GM19023 (cell line): ENCODE measurements at regions not wholly inside any gene's neighbourhood (a gene's known extent, or its start where the extent isn't known, plus 50 kb on each side); places are given as distances from the start of the nearest gene placed in this dataset.
A peak's percentile ranks its signal among the peaks of the same experiment; 100 is the strongest.

Experiments used
- ATAC-seq: cut with Tn5 transposase; IDR thresholded peaks from one replicate; pipeline ENCODE4 v1.9.1; 2021; ENCODE audit warnings: mild to moderate bottlenecking, moderate library complexity; ENCODE audit not compliant: unreplicated experiment

GRCh38 chr6:96460052-96460700 lies 61.4 kb upstream of the UFL1 start:
- ATAC-seq: no peak

DNA sequence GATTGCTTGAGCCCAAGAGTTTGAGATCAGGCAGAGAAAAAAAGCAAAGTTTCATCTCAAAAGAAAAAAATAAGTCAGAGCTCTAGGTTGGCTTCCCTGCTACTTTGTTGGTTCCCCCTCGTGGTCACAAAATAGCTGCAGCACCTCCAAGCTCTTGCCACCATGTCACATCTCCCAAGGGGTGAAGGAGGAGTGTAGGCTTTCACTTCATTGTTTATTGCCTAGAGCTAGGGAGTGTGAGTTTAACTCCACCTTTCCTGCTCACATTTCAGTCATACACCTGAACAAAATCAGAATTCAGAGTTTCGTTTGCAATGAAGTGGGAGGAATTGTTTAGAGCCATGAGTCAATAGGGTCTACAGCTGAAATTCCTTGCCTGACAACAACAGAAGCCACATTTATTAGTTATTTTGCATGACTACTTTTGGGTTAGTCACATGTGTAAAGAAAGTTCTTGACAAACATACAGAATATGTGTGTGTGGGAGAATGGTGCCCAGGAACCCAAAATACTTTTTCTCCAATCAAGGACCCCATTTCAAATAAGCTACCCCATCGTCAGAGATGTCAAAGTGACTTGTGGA lies 56.2 kb upstream of the UFL1 start:
- peak; percentile 41 for ATAC-seq

- ATAC-seq: peak; percentile 59
Measured at GRCh38 chr6:96466147-96466863, 55.3 kb upstream of the UFL1 start.

GRCh38 chr6:96467814-96468213 lies 53.8 kb upstream of the UFL1 start:
- ATAC-seq: no peak

- ATAC-seq: no peak
Measured at GRCh38 chr6:96468281-96468680, 53.3 kb upstream of the UFL1 start.

- ATAC-seq: no peak
Measured at GRCh38 chr6:96468681-96469224, 52.9 kb upstream of the UFL1 start.

- no peak for ATAC-seq
Measured at GRCh38 chr6:96469312-96469711, 52.3 kb upstream of the UFL1 start.

DNA sequence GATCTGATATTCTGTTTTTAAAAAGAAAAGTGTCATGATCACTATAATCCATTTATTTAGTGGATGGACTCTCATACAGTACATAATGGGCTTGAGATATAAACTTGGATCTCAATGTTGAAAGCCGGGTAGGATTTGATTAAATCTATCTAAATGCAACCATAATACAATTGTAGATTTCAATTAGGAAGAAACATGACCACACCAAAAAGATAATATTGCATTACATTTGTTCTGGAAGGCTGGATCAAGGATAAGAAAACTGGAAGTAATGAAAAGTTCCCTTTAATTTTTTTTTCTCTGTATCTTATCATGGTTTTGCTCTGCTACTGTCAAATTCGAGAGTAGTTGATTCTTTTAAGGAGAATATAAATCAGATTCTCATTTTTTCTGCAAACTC lies 51.3 kb upstream of the UFL1 start:
- no peak for ATAC-seq
